DMS 273 (cell line): ENCODE measurements at regions not wholly inside any gene's neighbourhood (a gene's known extent, or its start where the extent isn't known, plus 50 kb on each side); places are given as distances from the start of the nearest gene placed in this dataset.

Experiments used
- DNase-seq: peaks from one replicate; lab custom pipeline; 2025; ENCODE audit not compliant: unreplicated experiment; lab: John Stamatoyannopoulos, UW

- DNase-seq, result no peak
Measured at GRCh38 chr20:39888310-39888709, 800.7 kb downstream of the MAFB start.

GRCh38 chr20:39886650-39887190 lies 802.3 kb downstream of the MAFB start:
- DNase-seq, result no peak

- DNase-seq, result peak; percentile 70
Measured at GRCh38 chr20:39885975-39886649, 802.9 kb downstream of the MAFB start.

- no peak for DNase-seq
Measured at GRCh38 chr20:39882806-39883205, 806.2 kb downstream of the MAFB start.

GRCh38 chr20:39880890-39881289 lies 808.1 kb downstream of the MAFB start:
- peak; percentile 17 for DNase-seq

GRCh38 chr20:39879296-39879695 lies 809.7 kb downstream of the MAFB start:
- no peak for DNase-seq

GRCh38 chr20:39878809-39879208 lies 810.2 kb downstream of the MAFB start:
- no peak for DNase-seq

GRCh38 chr20:39878320-39878719 lies 810.7 kb downstream of the MAFB start:
- no peak for DNase-seq

GRCh38 chr20:39877788-39878187 lies 811.2 kb downstream of the MAFB start:
- no peak for DNase-seq

- peak; percentile 64 for DNase-seq
Measured at GRCh38 chr20:39876976-39877635, 811.9 kb downstream of the MAFB start.

GRCh38 chr20:39875492-39876110 lies 813.4 kb downstream of the MAFB start:
- no peak for DNase-seq

GRCh38 chr20:39874049-39874893 lies 814.8 kb downstream of the MAFB start:
- DNase-seq, result peak; percentile 94

GRCh38 chr20:39873286-39873685 lies 815.8 kb downstream of the MAFB start:
- DNase-seq, result no peak

GRCh38 chr20:39871013-39871412 lies 818.0 kb downstream of the MAFB start:
- no peak for DNase-seq

GRCh38 chr20:39865446-39865845 lies 823.6 kb downstream of the MAFB start:
- DNase-seq, result no peak

- no peak for DNase-seq
Measured at GRCh38 chr20:39862470-39862891, 826.6 kb downstream of the MAFB start.

- DNase-seq, result no peak
Measured at GRCh38 chr20:39861381-39861780, 827.7 kb downstream of the MAFB start.

- peak; percentile 48 for DNase-seq
Measured at GRCh38 chr20:39857835-39858234, 831.2 kb downstream of the MAFB start.

- peak; percentile 9 for DNase-seq
Measured at GRCh38 chr20:39857187-39857586, 831.8 kb downstream of the MAFB start.

GRCh38 chr20:39855799-39856198 lies 833.2 kb downstream of the MAFB start:
- no peak for DNase-seq

- DNase-seq, result no peak
Measured at GRCh38 chr20:39855056-39855455, 834.0 kb downstream of the MAFB start.
